HepG2 (cell line): ENCODE measurements at regions not wholly inside any gene's neighbourhood (a gene's known extent, or its start where the extent isn't known, plus 50 kb on each side); places are given as distances from the start of the nearest gene placed in this dataset.

Experiments used
- ATAC-seq: fragments of 200-7000 bp; cut with Tn5 transposase; 3 replicates; pipeline ENCODE4 v1.9.1; 2020; ENCODE audit warnings: mild to moderate bottlenecking, moderate library complexity
- BruUV-seq: library from RNA; stranded (reverse); fragments of 400-500 nt; replicated peaks from 2 replicates; lab custom pipeline; 2021; lab: Mats Ljungman, UMichigan
- CTCF ChIA-PET: fragments of 300-600 bp; formaldehyde crosslinking; extraction: SDS; loops from one replicate; lab custom pipeline; 2021; ENCODE audit warnings: low total read pairs, inconsistent platforms, low intra/inter-chr PET ratio; lab: Yijun Ruan, JAX
- POLR2A ChIA-PET: fragments of 350-600 bp; sonication (Branson Sonifier 250); formaldehyde crosslinking; loops from one replicate; lab custom pipeline; 2020; ENCODE audit warnings: antibody characterized with exemption, inconsistent platforms; lab: Yijun Ruan, JAX
- DNase-seq: peaks from one replicate; pipeline ENCODE4 v3.0.0-alpha.2; 2015; ENCODE audit warnings: low spot score
- FAIRE-seq: peaks from 3 replicates; lab custom pipeline; 2011; peaks lifted over from hg19 to GRCh38; lab: Jason Lieb, UNC
- H2AFZ ChIP-seq: one replicate; pipeline ENCODE4 v1.6.1; 2011; ENCODE audit warnings: low read length, inconsistent platforms
- H3K27ac ChIP-seq: fragments of 300-600 bp; 3 replicates; pipeline ENCODE4 v1.8.0; 2011; ENCODE audit warnings: mixed run types, mild to moderate bottlenecking, mixed read lengths, low read length, inconsistent platforms; ENCODE audit not compliant: insufficient read depth; ENCODE audit errors: extremely low read length
- H3K27me3 ChIP-seq, 2 experiments: fragments of 200-600 bp in 1 of 2; 2 replicates in 1 of 2; 3 replicates in 1 of 2; pipeline versions ENCODE4 v1.6.0 to v1.8.0; 2011; ENCODE audit warnings: low read length in 2 of 2, mild to moderate bottlenecking in 2 of 2, moderate library complexity in 2 of 2, inconsistent platforms in 1 of 2; ENCODE audit not compliant: insufficient read depth in 2 of 2, control insufficient read depth in 1 of 2
- H3K36me3 ChIP-seq, 2 experiments: fragments of 200-600 bp in 1 of 2; replicated peaks in 1 of 2; 2 replicates in 1 of 2; 3 replicates in 1 of 2; pipeline versions ENCODE4 v1.5.1 to v1.8.0; 2011; ENCODE audit warnings: low read length in 2 of 2, inconsistent platforms in 1 of 2; ENCODE audit not compliant: insufficient read depth in 2 of 2, control insufficient read depth in 1 of 2
- H3K4me1 ChIP-seq: 2 replicates; pipeline ENCODE4 v1.5.1; 2012; ENCODE audit warnings: low read length, inconsistent platforms; ENCODE audit not compliant: insufficient read depth
- H3K4me2 ChIP-seq: 2 replicates; pipeline ENCODE4 v1.6.0; 2011; ENCODE audit warnings: low read depth, low read length, inconsistent platforms
- H3K4me3 ChIP-seq, 3 experiments: fragments of 200-600 bp in 1 of 3; sonication (generic), shearing (Covaris generic) in 1 of 3; replicated peaks in 1 of 3; 2 replicates each; pipeline ENCODE4 v1.5.1; 2011 to 2016; ENCODE audit warnings: low read length in 3 of 3, inconsistent platforms in 2 of 3, low read depth in 2 of 3, mild to moderate bottlenecking in 2 of 3, control low read depth in 1 of 3, mixed read lengths in 1 of 3; ENCODE audit not compliant: insufficient read depth in 1 of 3
- H3K79me2 ChIP-seq: one replicate; pipeline ENCODE4 v1.6.1; 2011; ENCODE audit warnings: low read length, inconsistent platforms; ENCODE audit not compliant: insufficient read depth
- H3K9ac ChIP-seq: 2 replicates; pipeline ENCODE4 v1.6.0; 2011; ENCODE audit warnings: mild to moderate bottlenecking, low read depth, low read length, inconsistent platforms; ENCODE audit not compliant: insufficient read depth
- H3K9me3 ChIP-seq: 2 replicates; pipeline ENCODE4 v1.5.1; 2012; ENCODE audit warnings: mild to moderate bottlenecking, low read length
- H4K20me1 ChIP-seq: 2 replicates; pipeline ENCODE4 v1.6.0; 2011; ENCODE audit warnings: inconsistent platforms, mild to moderate bottlenecking, low read length, moderate library complexity; ENCODE audit not compliant: insufficient read depth
- CBX5 ChIP-seq: sonication (generic); formaldehyde crosslinking; IDR thresholded peaks from 2 replicates; pipeline ENCODE4 v1.4.0; 2020; ENCODE audit warnings: missing genetic modification reagents, borderline replicate concordance
- CC2D1A ChIP-seq: sonication (generic); formaldehyde crosslinking; IDR thresholded peaks from 2 replicates; pipeline ENCODE4 v1.8.1; 2023; ENCODE audit warnings: mild to moderate bottlenecking, missing genetic modification reagents
- GMEB1 ChIP-seq: sonication (generic); formaldehyde crosslinking; IDR thresholded peaks from 2 replicates; pipeline ENCODE4 v1.5.1; 2020; ENCODE audit warnings: missing genetic modification reagents, mild to moderate bottlenecking, borderline replicate concordance
- HNRNPLL ChIP-seq: fragments of 200-400 bp; formaldehyde crosslinking; IDR thresholded peaks from 2 replicates; pipeline ENCODE4 v1.6.1; 2017; ENCODE audit warnings: mild to moderate bottlenecking, low read depth, low read length; ENCODE audit not compliant: poor library complexity, severe bottlenecking
- HOXD1 ChIP-seq: sonication (generic); formaldehyde crosslinking; IDR thresholded peaks from 2 replicates; pipeline ENCODE4 v1.5.0; 2020; ENCODE audit warnings: missing genetic modification reagents
- KDM6A ChIP-seq: IDR thresholded peaks from 2 replicates; pipeline ENCODE4 v1.6.1; 2016; ENCODE audit warnings: low read depth
- NR2F2 ChIP-seq: IDR thresholded peaks from 2 replicates; pipeline ENCODE4 v1.6.1; 2012; ENCODE audit warnings: low read depth, inconsistent platforms, borderline replicate concordance
- RCOR2 ChIP-seq: IDR thresholded peaks from 2 replicates; pipeline ENCODE4 v1.6.1; 2016; ENCODE audit warnings: missing biosample characterization, missing genetic modification reagents
- SNAPC2 ChIP-seq: sonication (generic); formaldehyde crosslinking; IDR thresholded peaks from 2 replicates; pipeline ENCODE4 v1.8.1; 2022; ENCODE audit warnings: mild to moderate bottlenecking, missing genetic modification reagents
- SSRP1 ChIP-seq: IDR thresholded peaks from 2 replicates; pipeline ENCODE4 v1.6.1; 2016; ENCODE audit warnings: control low read depth
- ZSCAN25 ChIP-seq: sonication (generic); formaldehyde crosslinking; IDR thresholded peaks from 2 replicates; pipeline ENCODE4 v1.8.0; 2022; ENCODE audit warnings: mild to moderate bottlenecking, missing genetic modification reagents
- ZSCAN31 ChIP-seq: sonication (generic); formaldehyde crosslinking; IDR thresholded peaks from 2 replicates; pipeline ENCODE4 v1.5.0; 2020; ENCODE audit warnings: low read depth, mild to moderate bottlenecking, missing genetic modification reagents
- WGBS: methylation state at CpG from one replicate; pipeline ENCODE4 v1.1.6; 2017; ENCODE audit warnings: low lambda C conversion rate; 5-methylcytosine and 5-hydroxymethylcytosine counted together
- in situ Hi-C: cut with HindIII; loops from 2 replicates; pipeline ENCODE4 v1.10.0; 2017; ENCODE audit warnings: low pct_unique_long_range_greater_than_20kb; ENCODE audit not compliant: extremely low pct_ligation_motif_present
- intact Hi-C: fragments of 100-400 bp; cut with micrococcal nuclease; formaldehyde crosslinking; loops from one replicate; pipeline ENCODE4 v1.10.0; 2022; ENCODE audit not compliant: unreplicated experiment

DNA sequence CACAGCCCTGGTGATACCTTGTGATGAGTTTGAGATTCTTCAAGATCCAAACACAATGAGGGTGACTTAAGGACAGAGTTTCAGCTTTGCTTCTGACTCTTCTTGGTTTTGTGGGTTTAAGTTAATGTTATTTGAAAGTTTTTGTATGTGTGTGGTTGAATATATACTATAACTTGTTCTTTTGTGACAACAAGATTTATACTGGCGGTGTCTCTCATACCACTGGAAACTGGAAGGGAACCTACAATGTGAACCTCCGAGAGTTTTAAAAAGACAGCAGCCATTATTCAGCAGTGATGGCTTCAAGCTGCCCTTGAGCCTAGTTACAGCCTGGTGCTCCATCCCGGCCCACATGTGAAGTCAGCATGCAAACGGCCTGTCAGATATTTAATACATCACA, 87.9 kb upstream of the IGF1 start (continued):
- no peak for TF ChIP-seq ZSCAN25 (CRISPR knock-in tag)
- no peak for TF ChIP-seq HOXD1 (CRISPR knock-in tag)
- TF ChIP-seq CBX5 (CRISPR knock-in tag) = no peak

DNA sequence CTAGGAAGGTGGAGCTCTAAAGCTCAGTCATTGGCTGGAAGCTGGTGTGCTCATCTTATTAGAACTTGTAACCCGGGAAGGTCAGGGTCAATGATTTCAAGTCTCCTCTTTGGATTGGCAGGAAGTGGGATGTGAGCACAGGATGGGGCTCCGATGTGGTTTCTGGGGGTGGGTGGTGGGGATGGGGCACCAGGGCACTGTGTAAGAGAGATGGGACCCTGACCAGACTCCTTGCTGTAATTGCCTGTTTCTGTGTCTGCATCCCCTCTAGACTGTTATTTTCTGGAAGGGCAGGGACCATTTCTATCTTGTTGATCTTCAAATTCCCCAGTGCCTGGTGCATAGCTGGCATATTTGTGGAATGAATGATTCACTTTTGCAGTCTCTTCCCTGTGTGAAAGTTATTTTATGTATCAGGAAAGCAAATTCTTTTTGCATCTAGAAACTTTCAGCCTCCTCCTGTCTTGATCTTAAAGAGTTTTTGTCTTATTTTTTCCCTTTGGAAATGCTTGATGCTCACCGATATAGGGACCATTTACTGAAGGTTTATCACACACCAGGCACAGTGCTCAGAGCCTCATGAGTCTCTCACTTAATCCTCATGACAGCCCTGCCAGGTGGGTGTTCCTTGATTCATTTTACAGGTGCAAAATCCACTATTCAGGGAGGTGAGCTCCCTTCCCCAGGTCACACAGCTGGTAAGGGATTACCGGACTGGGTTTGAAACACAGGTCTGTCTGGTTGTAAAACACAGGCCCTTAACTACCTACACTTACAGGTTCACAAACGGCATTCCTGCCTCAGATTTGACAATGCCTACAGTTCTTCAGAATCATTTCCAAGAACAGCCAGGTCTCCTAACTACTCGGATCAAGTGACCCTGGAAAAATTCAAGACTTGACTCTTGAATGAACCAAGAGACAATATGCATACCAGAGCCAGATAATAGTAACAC, 86.9 kb upstream of the IGF1 start:
- no TSS peak for BruUV-seq
- FAIRE-seq (no peak), ATAC-seq (no peak), DNase-seq (no peak)
- WGBS = 19% methylated on average over 5 of the region's 6 CpGs
- H3K27ac ChIP-seq = no peak overlapping the region
- intact Hi-C loops (no loop called here), in situ Hi-C loops (no loop called here)
- H3K9ac ChIP-seq = no peak overlapping the region
- no peak overlapping the region for H3K4me2 ChIP-seq
- no peak overlapping the region for H3K4me3 ChIP-seq
- no peaks in the 10 kb centered on the region for H3K4me1 ChIP-seq
- TF ChIP-seq RCOR2 = no peak
- TF ChIP-seq NR2F2 = no peak
- TF ChIP-seq GMEB1 (CRISPR knock-in tag) = no peak
- no peak for TF ChIP-seq SSRP1 (CRISPR knock-in tag)
- TF ChIP-seq ZSCAN31 (CRISPR knock-in tag) = no peak
- no peak for TF ChIP-seq SNAPC2 (CRISPR knock-in tag)
- TF ChIP-seq HNRNPLL = no peak
- no peak for TF ChIP-seq KDM6A (CRISPR knock-in tag)
- no peak for TF ChIP-seq CC2D1A (CRISPR knock-in tag)
- CTCF ChIA-PET = no interaction called here
- POLR2A ChIA-PET = no interaction called here
- H3K27me3 ChIP-seq = no peaks in the 10 kb centered on the region
- no peak overlapping the region for H2AFZ ChIP-seq
- H3K9me3 ChIP-seq = no peaks in the 10 kb centered on the region
- H4K20me1 ChIP-seq = no peaks in the 10 kb centered on the region
- H3K79me2 ChIP-seq = no peaks in the 10 kb centered on the region
- no peaks in the 10 kb centered on the region for H3K36me3 ChIP-seq
